Activated CD4-positive, alpha-beta T cell treated with anti-CD3 and anti-CD28 coated beads for 36 hours (primary cell): ENCODE measurements at regions not wholly inside any gene's neighbourhood (a gene's known extent, or its start where the extent isn't known, plus 50 kb on each side); places are given as distances from the start of the nearest gene placed in this dataset.

ENCODE experiments used
- ATAC-seq: fragments of 200-7000 bp; cut with Tn5 transposase; one replicate; pipeline ENCODE4 v1.10.0; 2021; ENCODE audit warnings: mild to moderate bottlenecking, moderate library complexity
- CTCF ChIA-PET: fragments of 350-600 bp; sonication (Branson Sonifier 250); formaldehyde crosslinking; loops from one replicate; lab custom pipeline; 2021; ENCODE audit warnings: antibody characterized with exemption; lab: Charles Lee
- POLR2A ChIA-PET: fragments of 350-600 bp; sonication (Branson Sonifier 250); formaldehyde crosslinking; loops from one replicate; lab custom pipeline; 2021; ENCODE audit warnings: antibody characterized with exemption, inconsistent platforms; lab: Charles Lee
- DNase-seq: peaks from one replicate; pipeline ENCODE4 v3.0.0-alpha.2; 2020
- H3K27ac Mint-ChIP-seq: one replicate; pipeline ENCODE4 v1.8.0; 2021; ENCODE audit warnings: mixed read lengths
- H3K27me3 Mint-ChIP-seq: one replicate; pipeline ENCODE4 v1.8.0; 2021; ENCODE audit warnings: mixed read lengths
- H3K36me3 Mint-ChIP-seq: one replicate; pipeline ENCODE4 v1.8.0; 2021; ENCODE audit warnings: low read depth, mixed read lengths
- H3K4me1 Mint-ChIP-seq: one replicate; pipeline ENCODE4 v1.8.0; 2021; ENCODE audit warnings: mixed read lengths
- H3K4me3 Mint-ChIP-seq: one replicate; pipeline ENCODE4 v1.8.0; 2021; ENCODE audit warnings: mild to moderate bottlenecking, moderate library complexity, mixed read lengths
- H3K9me3 Mint-ChIP-seq: one replicate; pipeline ENCODE4 v1.8.0; 2021; ENCODE audit warnings: low read depth, mixed read lengths
- intact Hi-C, 2 experiments: fragments of 100-400 bp; cut with DNase I in 1 of 2; cut with micrococcal nuclease in 1 of 2; formaldehyde crosslinking; loops; one replicate each; pipeline versions ENCODE4 v1.14.2 to v1.15.1; 2022 to 2024; cut with DNase I, micrococcal nuclease

DNA sequence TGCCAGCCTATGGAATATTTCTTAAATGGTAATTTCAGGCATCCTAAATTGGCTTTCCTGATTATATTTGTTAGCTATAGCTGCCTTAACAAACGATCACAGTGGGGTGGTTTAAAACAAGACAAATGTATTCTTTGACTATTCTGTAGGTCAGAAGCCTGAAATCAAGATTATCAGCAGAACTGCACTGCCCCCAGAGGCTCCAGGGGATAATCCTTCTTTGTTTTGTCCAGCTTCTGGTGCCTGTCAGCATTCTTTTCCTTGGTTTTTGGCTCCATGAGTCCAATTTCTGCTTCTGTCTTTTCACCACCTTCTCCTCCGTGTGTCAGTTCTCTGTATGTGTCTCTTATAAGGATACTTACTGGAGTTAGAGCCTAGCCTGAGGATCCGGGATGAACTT is 1282.2 kb upstream of the USP15 start:
- POLR2A ChIA-PET = no interaction called here
- ATAC-seq (no peak), DNase-seq (no peak)
- no peak overlapping the region for H3K27ac Mint-ChIP-seq
- CTCF ChIA-PET = no interaction called here
- intact Hi-C loops = no loop called here
- H3K4me1 Mint-ChIP-seq = no peaks in the 10 kb centered on the region
- no peaks in the 10 kb centered on the region for H3K27me3 Mint-ChIP-seq
- no peak overlapping the region for H3K4me3 Mint-ChIP-seq
- H3K9me3 Mint-ChIP-seq = peaks cover 3% of the 10 kb centered on the region
- no peaks in the 10 kb centered on the region for H3K36me3 Mint-ChIP-seq

DNA sequence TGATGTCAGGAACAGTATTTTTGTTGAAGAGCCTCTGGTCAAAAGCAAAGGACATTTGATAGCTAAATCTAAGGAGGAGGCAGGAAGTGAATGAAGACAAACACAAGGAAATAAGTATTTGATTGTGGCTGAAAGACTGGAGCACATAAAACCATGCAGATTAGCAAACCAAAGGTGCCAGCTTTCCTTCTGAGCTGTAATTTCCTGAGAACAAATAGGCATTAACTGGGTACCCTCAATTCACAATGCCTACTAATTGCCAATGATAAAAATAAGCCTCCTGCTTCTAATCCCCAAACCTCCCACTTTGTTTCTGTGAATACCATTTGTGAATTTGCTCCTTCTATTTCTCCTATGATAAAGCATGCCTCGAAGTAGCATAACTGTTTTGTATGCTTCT is 1279.6 kb upstream of the USP15 start:
- intact Hi-C loops = no loop called here
- Mint-ChIP-seq H3K4me1 (no peaks in the 10 kb centered on the region), H3K9me3 (peaks cover 9% of the 10 kb centered on the region), H3K4me3 (no peak overlapping the region), H3K27me3 (no peaks in the 10 kb centered on the region), H3K27ac (no peak overlapping the region), H3K36me3 (no peaks in the 10 kb centered on the region)
- DNase-seq (no peak), ATAC-seq (no peak)
- ChIA-PET CTCF (no interaction called here), POLR2A (no interaction called here)

DNA sequence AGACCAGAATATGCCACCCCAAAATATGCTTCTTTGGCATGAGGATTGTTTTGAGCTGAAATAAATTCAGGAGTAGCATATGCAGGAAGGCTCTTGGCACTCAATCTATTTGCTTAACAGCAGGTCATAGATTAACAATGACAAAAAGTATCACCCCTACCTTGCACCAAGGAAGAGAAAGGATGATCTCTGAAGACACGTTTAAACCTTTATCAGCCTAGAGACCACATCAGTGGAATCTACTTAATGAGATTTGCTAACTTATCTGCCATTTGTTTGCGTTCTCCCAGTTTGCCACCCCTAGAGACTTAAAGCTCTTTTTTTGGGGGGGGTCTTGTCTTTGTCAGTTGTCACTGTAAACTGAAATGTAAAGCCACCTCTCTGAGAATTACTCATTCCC is 1278.7 kb upstream of the USP15 start:
- CTCF ChIA-PET = no interaction called here
- no peaks in the 10 kb centered on the region for H3K36me3 Mint-ChIP-seq
- POLR2A ChIA-PET = no interaction called here
- H3K4me1 Mint-ChIP-seq = no peaks in the 10 kb centered on the region
- no peak overlapping the region for H3K4me3 Mint-ChIP-seq
- no peak for ATAC-seq
- H3K27ac Mint-ChIP-seq = no peak overlapping the region
- H3K9me3 Mint-ChIP-seq = peaks cover 6% of the 10 kb centered on the region
- intact Hi-C loops = no loop called here
- H3K27me3 Mint-ChIP-seq = no peaks in the 10 kb centered on the region
- DNase-seq = no peak

DNA sequence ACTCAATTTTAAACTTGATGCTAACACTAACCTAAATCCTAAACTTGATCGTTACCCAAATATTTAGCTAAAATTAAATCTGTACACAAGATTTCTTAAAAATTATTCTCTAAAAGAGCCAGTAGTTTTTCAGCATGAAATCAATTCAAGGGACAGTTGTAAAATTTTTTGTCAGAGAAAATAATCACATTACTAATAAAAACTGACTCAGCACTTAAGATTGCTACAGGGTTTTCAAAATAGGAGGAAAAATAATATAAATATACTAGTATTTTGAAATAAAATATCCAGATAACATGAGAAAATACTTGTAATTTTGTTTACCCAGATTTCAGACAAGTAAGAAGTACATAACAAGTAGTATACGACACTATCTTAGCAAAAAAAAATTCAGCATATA is 1268.1 kb upstream of the USP15 start:
- H3K36me3 Mint-ChIP-seq = no peaks in the 10 kb centered on the region
- H3K4me1 Mint-ChIP-seq = no peaks in the 10 kb centered on the region
- ATAC-seq = no peak
- ChIA-PET POLR2A (no interaction called here), CTCF (no interaction called here)
- no peak overlapping the region for H3K4me3 Mint-ChIP-seq
- intact Hi-C loops = loop anchor here in 1 of 2 experiments (1.0 kb wide), 1 partner anchor 36 kb away; no protein-coding TSS in a partner anchor
- H3K27ac Mint-ChIP-seq = no peak overlapping the region
- no peak for DNase-seq
- H3K9me3 Mint-ChIP-seq = no peaks in the 10 kb centered on the region
- no peaks in the 10 kb centered on the region for H3K27me3 Mint-ChIP-seq

DNA sequence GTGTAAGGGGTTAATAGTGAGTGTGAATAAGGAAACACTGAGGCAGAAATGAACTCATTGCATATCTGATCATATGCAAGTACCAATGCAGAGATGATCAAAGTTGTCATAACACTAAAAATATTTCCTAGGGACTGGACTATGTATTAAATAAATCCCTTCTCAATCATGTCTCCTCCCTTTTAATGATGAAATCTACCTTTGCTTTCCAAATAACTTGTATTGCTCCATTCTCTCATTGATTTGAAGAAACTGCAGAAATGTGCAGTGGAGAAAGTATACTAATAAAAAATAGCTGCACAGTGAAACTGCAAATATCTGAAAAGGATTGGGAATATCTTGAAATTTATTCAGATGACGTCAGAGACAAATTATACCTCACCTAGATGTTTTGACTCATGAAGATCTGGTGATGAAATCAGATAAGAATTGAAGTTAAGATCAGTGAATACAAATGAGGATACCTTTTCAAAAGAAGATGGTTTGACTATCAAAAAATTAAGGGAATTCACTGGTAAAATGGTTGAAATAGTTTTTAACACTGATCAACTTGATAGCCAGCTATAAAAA is 1264.9 kb upstream of the USP15 start:
- ChIA-PET CTCF (no interaction called here), POLR2A (no interaction called here)
- Mint-ChIP-seq H3K4me1 (no peaks in the 10 kb centered on the region), H3K27me3 (no peaks in the 10 kb centered on the region), H3K36me3 (no peaks in the 10 kb centered on the region), H3K27ac (no peak overlapping the region), H3K9me3 (peaks cover 4% of the 10 kb centered on the region), H3K4me3 (no peak overlapping the region)
- ATAC-seq = no peak
- intact Hi-C loops = no loop called here
- no peak for DNase-seq

DNA sequence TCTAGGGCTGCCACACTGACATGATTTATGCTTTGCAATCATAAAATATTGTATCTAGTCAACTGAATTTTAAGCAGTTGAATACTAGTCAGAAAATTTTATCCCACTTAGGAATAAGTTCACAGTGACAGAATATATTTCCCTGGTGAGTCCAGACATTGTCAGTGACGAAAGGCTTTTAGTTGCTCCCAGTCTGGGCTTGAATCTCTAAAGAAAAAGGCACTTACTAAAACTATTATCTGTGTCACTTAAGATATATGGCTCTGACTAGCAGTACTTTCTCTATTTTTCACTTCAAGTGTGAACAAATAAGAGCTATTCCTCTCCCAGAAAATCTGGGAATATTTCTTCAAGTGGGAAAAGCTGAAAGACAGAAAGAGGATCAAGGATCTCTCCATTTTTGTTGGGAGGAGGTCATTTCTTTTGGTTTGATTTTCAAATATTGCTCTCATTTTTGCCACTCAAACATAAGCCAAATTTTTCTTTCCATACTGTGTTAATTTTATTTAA is 1262.3 kb upstream of the USP15 start:
- intact Hi-C loops = no loop called here
- DNase-seq = no peak
- no peaks in the 10 kb centered on the region for H3K4me1 Mint-ChIP-seq
- H3K4me3 Mint-ChIP-seq = no peak overlapping the region
- no peaks in the 10 kb centered on the region for H3K27me3 Mint-ChIP-seq
- H3K36me3 Mint-ChIP-seq = no peaks in the 10 kb centered on the region
- H3K9me3 Mint-ChIP-seq = peaks cover 4% of the 10 kb centered on the region
- POLR2A ChIA-PET = no interaction called here
- H3K27ac Mint-ChIP-seq = no peak overlapping the region
- no peak for ATAC-seq
- CTCF ChIA-PET = no interaction called here

DNA sequence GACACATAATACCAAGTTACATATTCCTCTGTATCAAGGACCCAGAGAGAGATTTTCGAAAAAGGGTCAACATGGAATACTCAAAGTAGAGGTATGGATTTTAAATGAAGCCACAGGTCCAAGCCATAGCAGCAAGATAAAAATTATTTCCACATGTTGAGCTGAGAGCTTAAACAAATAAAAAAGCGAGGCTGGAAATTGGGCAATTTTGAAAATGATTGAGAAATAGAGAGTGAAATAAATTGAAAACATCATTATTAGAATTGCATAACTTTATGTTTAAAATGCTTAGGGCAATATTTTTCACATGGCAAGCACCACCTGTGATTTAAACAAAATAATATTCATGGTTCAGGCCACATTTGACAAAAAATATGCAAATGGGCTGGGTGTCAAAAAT is 1251.0 kb upstream of the USP15 start:
- Mint-ChIP-seq H3K9me3 (no peaks in the 10 kb centered on the region), H3K4me3 (no peak overlapping the region), H3K4me1 (no peaks in the 10 kb centered on the region), H3K27me3 (no peaks in the 10 kb centered on the region), H3K27ac (no peak overlapping the region), H3K36me3 (no peaks in the 10 kb centered on the region)
- DNase-seq (no peak), ATAC-seq (no peak)
- ChIA-PET POLR2A (no interaction called here), CTCF (no interaction called here)
- intact Hi-C loops = no loop called here

DNA sequence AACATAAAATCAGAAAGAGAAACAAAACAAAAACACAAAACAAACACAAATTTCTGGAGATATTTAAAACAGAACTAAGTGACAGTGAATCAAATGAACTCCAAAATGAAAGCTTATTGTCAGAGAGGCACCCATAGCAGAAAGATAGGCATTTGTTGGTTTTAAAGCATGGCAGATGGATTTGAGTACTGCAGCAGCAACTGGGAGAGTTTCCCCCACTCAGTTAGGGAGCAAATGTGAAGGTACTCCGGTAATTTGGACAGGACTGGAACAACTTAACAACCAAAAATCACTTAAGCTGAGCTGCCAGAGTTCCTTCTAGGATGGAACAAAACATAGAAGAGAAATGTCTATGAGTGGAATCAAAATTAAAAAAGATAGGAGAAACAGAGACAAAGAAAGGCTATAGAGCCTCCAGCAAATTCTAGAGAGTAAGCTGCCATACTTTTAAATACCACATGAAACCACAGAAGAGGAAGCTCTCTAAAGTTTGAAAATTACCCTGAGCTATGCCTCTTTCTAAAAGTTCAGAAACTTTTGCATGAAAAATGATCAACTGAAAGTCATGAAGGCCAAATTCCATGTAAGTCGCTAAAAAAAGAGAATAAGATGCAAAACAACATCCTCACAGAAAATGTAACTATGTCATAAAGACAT is 1248.3 kb upstream of the USP15 start:
- intact Hi-C loops = no loop called here
- Mint-ChIP-seq H3K27me3 (no peaks in the 10 kb centered on the region), H3K4me3 (no peak overlapping the region), H3K27ac (no peak overlapping the region), H3K36me3 (no peaks in the 10 kb centered on the region), H3K4me1 (no peaks in the 10 kb centered on the region), H3K9me3 (no peaks in the 10 kb centered on the region)
- POLR2A ChIA-PET = no interaction called here
- ATAC-seq = no peak
- CTCF ChIA-PET = no interaction called here
- DNase-seq = no peak

DNA sequence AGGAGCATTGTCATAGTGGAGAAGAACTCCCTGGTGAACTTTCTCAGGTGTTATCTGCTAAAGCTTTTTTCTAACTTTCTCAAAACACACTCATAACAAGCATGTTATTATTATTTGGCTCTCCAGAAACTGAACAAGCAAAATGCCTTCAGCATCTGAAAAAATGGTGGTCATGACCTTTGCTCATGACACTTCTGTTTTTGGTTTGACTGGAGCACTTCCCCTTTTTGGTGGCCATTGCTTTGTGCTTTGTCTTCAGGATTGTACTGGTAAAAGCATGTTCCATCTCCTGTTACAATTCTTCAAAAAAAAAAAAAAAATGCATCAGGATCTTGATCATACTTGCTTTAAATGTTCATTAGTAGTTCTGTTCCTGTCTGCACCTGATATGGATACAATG is 1241.6 kb upstream of the USP15 start:
- POLR2A ChIA-PET = no interaction called here

DNA sequence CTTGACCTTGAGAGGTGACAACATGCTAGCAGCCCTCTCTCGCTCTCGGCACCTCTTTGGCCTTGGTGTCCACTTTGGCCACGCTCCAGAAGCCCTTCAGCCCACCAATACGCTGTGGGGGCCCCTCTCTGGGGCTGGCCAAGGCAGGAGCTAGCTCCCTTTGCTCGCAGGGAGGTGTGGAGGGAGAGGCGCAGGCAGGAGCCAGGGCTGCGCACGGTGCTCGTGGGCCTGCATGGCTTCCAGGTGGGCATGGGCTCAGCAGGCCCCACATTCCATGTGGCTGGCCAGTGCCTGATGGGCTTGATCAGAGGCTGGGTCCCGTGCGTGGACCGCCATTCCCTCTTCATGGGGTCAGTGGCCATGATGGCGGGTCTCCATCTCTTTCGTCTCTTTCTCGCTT is 1237.0 kb upstream of the USP15 start:
- Mint-ChIP-seq H3K36me3 (no peaks in the 10 kb centered on the region), H3K4me1 (no peaks in the 10 kb centered on the region), H3K4me3 (no peak overlapping the region), H3K27me3 (no peaks in the 10 kb centered on the region), H3K9me3 (peaks cover 26% of the 10 kb centered on the region), H3K27ac (no peak overlapping the region)
- no peak for DNase-seq
- POLR2A ChIA-PET = no interaction called here
- ATAC-seq = no peak
- intact Hi-C loops = no loop called here
- CTCF ChIA-PET = no interaction called here

More for the DNA sequence above, 1241.6 kb upstream of the USP15 start:
- Mint-ChIP-seq H3K4me3 (no peak overlapping the region), H3K36me3 (no peaks in the 10 kb centered on the region), H3K4me1 (no peaks in the 10 kb centered on the region), H3K27ac (no peak overlapping the region), H3K9me3 (peaks cover 22% of the 10 kb centered on the region), H3K27me3 (no peaks in the 10 kb centered on the region)
- intact Hi-C loops = no loop called here
- no peak for DNase-seq
- ATAC-seq = no peak
- CTCF ChIA-PET = no interaction called here

DNA sequence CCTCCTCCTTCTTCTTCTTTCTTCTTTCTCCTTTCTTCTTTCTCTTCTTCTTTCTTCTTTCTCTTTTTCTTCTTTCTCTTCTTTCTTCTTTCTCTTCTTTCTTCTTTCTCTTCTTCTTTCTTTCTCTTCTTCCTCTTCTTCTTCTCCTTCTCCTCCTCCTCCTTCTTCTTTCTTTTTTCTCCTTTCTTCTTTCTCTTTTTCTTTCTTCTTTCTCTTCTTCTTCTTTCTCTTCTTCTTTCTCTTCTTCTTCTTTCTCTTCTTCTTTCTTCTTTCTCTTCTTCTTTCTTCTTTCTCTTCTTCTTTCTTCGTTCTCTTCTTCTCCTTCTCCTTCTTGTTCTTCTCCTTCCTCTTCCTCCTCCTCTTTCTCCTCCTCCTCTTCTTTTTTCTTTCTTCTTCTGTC is 1230.7 kb upstream of the USP15 start:
- Mint-ChIP-seq H3K4me3 (no peak overlapping the region), H3K9me3 (peaks cover 5% of the 10 kb centered on the region), H3K4me1 (no peaks in the 10 kb centered on the region), H3K27ac (no peak overlapping the region), H3K27me3 (no peaks in the 10 kb centered on the region), H3K36me3 (no peaks in the 10 kb centered on the region)
- intact Hi-C loops = no loop called here
- POLR2A ChIA-PET = no interaction called here
- CTCF ChIA-PET = no interaction called here
- DNase-seq = no peak
- no peak for ATAC-seq

DNA sequence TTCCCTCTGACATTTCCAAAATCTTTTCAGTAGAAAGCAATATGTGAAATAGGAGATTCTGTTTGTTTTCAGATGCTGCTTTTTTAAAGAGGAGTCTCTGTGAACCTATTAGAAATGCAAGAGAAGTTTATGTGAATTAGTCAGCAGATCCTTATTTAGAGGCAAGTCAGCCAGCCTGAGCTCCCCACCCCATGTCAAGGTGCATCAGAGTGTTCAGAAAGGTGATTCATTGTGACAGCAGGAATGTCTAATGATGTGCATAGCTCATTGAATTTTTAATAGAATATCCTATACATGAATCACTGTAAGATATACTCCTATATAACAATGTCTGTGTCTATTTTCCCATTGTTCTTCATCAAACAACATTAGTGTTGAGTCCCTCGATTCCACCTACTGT is 1222.4 kb upstream of the USP15 start:
- H3K9me3 Mint-ChIP-seq = peaks cover 1% of the 10 kb centered on the region
- ATAC-seq (no peak), DNase-seq (no peak)
- ChIA-PET POLR2A (no interaction called here), CTCF (no interaction called here)
- H3K27me3 Mint-ChIP-seq = no peaks in the 10 kb centered on the region
- no peak overlapping the region for H3K4me3 Mint-ChIP-seq
- H3K36me3 Mint-ChIP-seq = no peaks in the 10 kb centered on the region
- H3K27ac Mint-ChIP-seq = no peak overlapping the region
- intact Hi-C loops = no loop called here
- H3K4me1 Mint-ChIP-seq = no peaks in the 10 kb centered on the region
